Sigmoid colon (tissue), 6 donors: ENCODE measurements at regions not wholly inside any gene's neighbourhood (a gene's known extent, or its start where the extent isn't known, plus 50 kb on each side); places are given as distances from the start of the nearest gene placed in this dataset.

Experiments used
- DNase-seq: peaks from one replicate; pipeline ENCODE4 v3.0.0-alpha.2; 2019
- H3K27ac ChIP-seq, 4 donors: fragments of 200-600 bp; sonication (generic); one replicate each; pipeline ENCODE4 v1.5.1; 2016 to 2019; ENCODE audit warnings: mild to moderate bottlenecking in 1 of 4
- H3K27me3 ChIP-seq, 3 donors: fragments of 200-600 bp; sonication (generic); one replicate each; pipeline ENCODE4 v1.5.1; 2019; ENCODE audit warnings: mild to moderate bottlenecking in 1 of 3
- H3K36me3 ChIP-seq, 4 donors: fragments of 200-600 bp; sonication (generic); one replicate each; pipeline ENCODE4 v1.5.1; 2016 to 2019
- H3K4me1 ChIP-seq, 4 donors: fragments of 200-600 bp; sonication (generic); one replicate each; pipeline ENCODE4 v1.5.1; 2017 to 2019
- H3K4me3 ChIP-seq, 4 donors: fragments of 200-600 bp; sonication (generic); one replicate each; pipeline ENCODE4 v1.5.1; 2017 to 2019; ENCODE audit warnings: mild to moderate bottlenecking in 2 of 4, moderate library complexity in 1 of 4
- H3K9me3 ChIP-seq, 4 donors: fragments of 200-600 bp in 3 of 4; sonication (generic) in 3 of 4; one replicate each; pipeline versions ENCODE4 v1.5.1 to v1.6.1; 2013 to 2019
- CTCF ChIP-seq, 4 experiments: fragments of 450-650 bp in 3 of 4; fragments of 200-600 bp in 1 of 4; IDR thresholded peaks; one replicate each; pipeline ENCODE4 v1.5.1; 2016 to 2019; ENCODE audit warnings: antibody characterized with exemption in 4 of 4, mild to moderate bottlenecking in 3 of 4, moderate library complexity in 2 of 4
- EP300 ChIP-seq, 4 donors: sonication (generic); formaldehyde crosslinking; IDR thresholded peaks; one replicate each; pipeline ENCODE4 v1.6.1; 2017; ENCODE audit warnings: antibody characterized with exemption in 4 of 4
- POLR2A ChIP-seq, 2 donors: fragments of 450-650 bp; IDR thresholded peaks; one replicate each; pipeline ENCODE4 v1.6.1; 2016; ENCODE audit warnings: antibody characterized with exemption in 2 of 2, mild to moderate bottlenecking in 2 of 2, moderate library complexity in 2 of 2
- POLR2AphosphoS5 ChIP-seq, 4 donors: sonication (generic); formaldehyde crosslinking; IDR thresholded peaks; one replicate each; pipeline ENCODE4 v1.6.1; 2017; ENCODE audit warnings: antibody characterized with exemption in 4 of 4
- WGBS, 2 donors: extraction: QIAGEN DNeasy Blood & Tissue Kit; methylation state at CpG; one replicate each; pipeline ENCODE4 v1.1.7; 2013; 5-methylcytosine and 5-hydroxymethylcytosine counted together
- intact Hi-C: fragments of 100-400 bp; cut with DNase I; formaldehyde crosslinking; loops from one replicate; pipeline ENCODE4 v1.15.1; 2023
- donor health status: healthy with polysubstance abuse.
- donor health status: healthy.

- no peak overlapping the region for H3K4me3 ChIP-seq
- no peaks in the 10 kb centered on the region for H3K9me3 ChIP-seq
- no peaks in the 10 kb centered on the region for H3K36me3 ChIP-seq
- no peaks in the 10 kb centered on the region for H3K4me1 ChIP-seq
- H3K27ac ChIP-seq = no peak overlapping the region
- no peak for TF ChIP-seq CTCF (IDR thresholded peaks at IDR 0.05)
- no peak for TF ChIP-seq POLR2A (IDR thresholded peaks at IDR 0.05)
- no peak for TF ChIP-seq POLR2AphosphoS5 (IDR thresholded peaks at IDR 0.05)
- TF ChIP-seq EP300 (IDR thresholded peaks at IDR 0.05) = no peak
- no peaks in the 10 kb centered on the region for H3K27me3 ChIP-seq
- WGBS, 2 donors = 85 to 92% methylated on average over 1 of the region's 1 CpG
- no peak for DNase-seq
- intact Hi-C loops = no loop called here
Measured at GRCh38 chr20:12276011-12276673, 358.4 kb downstream of the BTBD3 start.

- no peaks in the 10 kb centered on the region for H3K36me3 ChIP-seq
- intact Hi-C loops = no loop called here
- no peaks in the 10 kb centered on the region for H3K27me3 ChIP-seq
- no peaks in the 10 kb centered on the region for H3K4me1 ChIP-seq
- TF ChIP-seq POLR2A (IDR thresholded peaks at IDR 0.05) = no peak
- no peak for TF ChIP-seq EP300 (IDR thresholded peaks at IDR 0.05)
- TF ChIP-seq CTCF (IDR thresholded peaks at IDR 0.05) = no peak
- TF ChIP-seq POLR2AphosphoS5 (IDR thresholded peaks at IDR 0.05) = no peak
- WGBS, 2 donors = 16 to 56% methylated on average over 2 of the region's 2 CpGs
- H3K9me3 ChIP-seq = no peaks in the 10 kb centered on the region
- no peak overlapping the region for H3K27ac ChIP-seq
- H3K4me3 ChIP-seq = no peak overlapping the region
- no peak for DNase-seq
Measured at GRCh38 chr20:12287575-12287974, 369.9 kb downstream of the BTBD3 start.

- no peaks in the 10 kb centered on the region for H3K36me3 ChIP-seq
- H3K9me3 ChIP-seq = no peaks in the 10 kb centered on the region
- 39 to 47% methylated on average over 4 of the region's 4 CpGs for WGBS, 2 donors
- H3K27ac ChIP-seq = no peak overlapping the region
- TF ChIP-seq POLR2AphosphoS5 (IDR thresholded peaks at IDR 0.05) (no peak), EP300 (IDR thresholded peaks at IDR 0.05) (no peak), CTCF (IDR thresholded peaks at IDR 0.05) (no peak), POLR2A (IDR thresholded peaks at IDR 0.05) (no peak)
- no peaks in the 10 kb centered on the region for H3K27me3 ChIP-seq
- no peak overlapping the region for H3K4me3 ChIP-seq
- no peak for DNase-seq
- no peaks in the 10 kb centered on the region for H3K4me1 ChIP-seq
- intact Hi-C loops = no loop called here
Measured at GRCh38 chr20:12289465-12289864, 371.8 kb downstream of the BTBD3 start.

GRCh38 chr20:12291386-12291785 is 373.7 kb downstream of the BTBD3 start:
- Histone ChIP-seq H3K9me3 (no peaks in the 10 kb centered on the region), H3K36me3 (no peaks in the 10 kb centered on the region), H3K27me3 (no peaks in the 10 kb centered on the region), H3K4me1 (no peaks in the 10 kb centered on the region), H3K27ac (no peak overlapping the region), H3K4me3 (no peak overlapping the region)
- intact Hi-C loops = no loop called here
- 40 to 66% methylated on average over 3 of the region's 3 CpGs for WGBS, 2 donors
- TF ChIP-seq EP300 (IDR thresholded peaks at IDR 0.05) (no peak), POLR2AphosphoS5 (IDR thresholded peaks at IDR 0.05) (no peak), CTCF (IDR thresholded peaks at IDR 0.05) (no peak), POLR2A (IDR thresholded peaks at IDR 0.05) (no peak)
- DNase-seq = no peak

GRCh38 chr20:12293900-12294299 is 376.2 kb downstream of the BTBD3 start:
- Histone ChIP-seq H3K4me1 (no peaks in the 10 kb centered on the region), H3K36me3 (no peaks in the 10 kb centered on the region), H3K4me3 (no peak overlapping the region), H3K9me3 (peaks cover 0 to 6% (median 0%) of the 10 kb centered on the region in 4 donors), H3K27ac (no peak overlapping the region), H3K27me3 (no peaks in the 10 kb centered on the region)
- WGBS, 2 donors = 88 to 90% methylated on average over 3 of the region's 3 CpGs
- no peak for TF ChIP-seq POLR2AphosphoS5 (IDR thresholded peaks at IDR 0.05)
- no peak for TF ChIP-seq CTCF (IDR thresholded peaks at IDR 0.05)
- TF ChIP-seq POLR2A (IDR thresholded peaks at IDR 0.05) = no peak
- DNase-seq = no peak
- intact Hi-C loops = no loop called here
